SK-N-MC (cell line): ENCODE measurements at regions not wholly inside any gene's neighbourhood (a gene's known extent, or its start where the extent isn't known, plus 50 kb on each side); places are given as distances from the start of the nearest gene placed in this dataset.
"Not testable (repeated sequence)": the region's sequence is repeated elsewhere in the genome, so short reads cannot be mapped to it uniquely, and the experiment has no call there.

Experiments
- DNase-seq: peaks from one replicate; pipeline ENCODE4 v3.0.0-alpha.2; 2011; ENCODE audit warnings: low read depth, low spot score
- H3K27ac ChIP-seq: fragments of 200-600 bp; sonication (generic); 2 replicates; pipeline ENCODE4 v1.5.1; 2016; ENCODE audit warnings: mixed run types
- H3K36me3 ChIP-seq: fragments of 200-600 bp; sonication (generic); 2 replicates; pipeline ENCODE4 v1.6.1; 2017; ENCODE audit warnings: antibody characterized with exemption, low read length, mixed read lengths; ENCODE audit not compliant: insufficient read depth
- H3K4me3 ChIP-seq: fragments of 200-600 bp; sonication (generic); 2 replicates; pipeline ENCODE4 v1.5.1; 2016
- H3K9ac ChIP-seq: fragments of 200-600 bp; sonication (generic); 2 replicates; pipeline ENCODE4 v1.8.0; 2017; ENCODE audit warnings: mixed run types, mixed read lengths; ENCODE audit not compliant: insufficient read length
- H3K9me3 ChIP-seq: fragments of 200-600 bp; sonication (generic); 2 replicates; pipeline ENCODE4 v1.6.1; 2017; ENCODE audit warnings: low read depth, mild to moderate bottlenecking, antibody characterized with exemption, low read length, moderate library complexity, mixed read lengths
- EZH2 ChIP-seq: fragments of 200-600 bp; sonication (generic); IDR thresholded peaks from one replicate; pipeline ENCODE4 v1.6.1; 2017; ENCODE audit warnings: antibody characterized with exemption
- FOXP2 ChIP-seq: optimal IDR thresholded peaks from 2 replicates; pipeline ENCODE3; 2011; ENCODE audit warnings: mild to moderate bottlenecking, moderate library complexity; ENCODE audit not compliant: insufficient read depth; ENCODE audit errors: extremely low read length, control extremely low read depth
- POLR2AphosphoS5 ChIP-seq: IDR thresholded peaks from 2 replicates; pipeline ENCODE4 v1.6.1; 2012; ENCODE audit warnings: mild to moderate bottlenecking, low read depth, low read length, borderline replicate concordance

- Histone ChIP-seq H3K9ac (no peak overlapping the region), H3K4me3 (no peak overlapping the region), H3K27ac (no peak overlapping the region), H3K9me3 (no peaks in the 10 kb centered on the region), H3K36me3 (no peaks in the 10 kb centered on the region)
- no peak for TF ChIP-seq EZH2
- TF ChIP-seq FOXP2, result no peak
- TF ChIP-seq POLR2AphosphoS5, result no peak
- no peak for DNase-seq
Measured at GRCh38 chr20:51126337-51126736, 103.4 kb upstream of the KCNG1 start.

GRCh38 chr20:51125780-51126179, 102.9 kb upstream of the KCNG1 start:
- DNase-seq, result no peak
- Histone ChIP-seq H3K4me3 (no peak overlapping the region), H3K9me3 (no peaks in the 10 kb centered on the region), H3K36me3 (no peaks in the 10 kb centered on the region), H3K9ac (no peak overlapping the region), H3K27ac (no peak overlapping the region)
- TF ChIP-seq EZH2 (no peak), POLR2AphosphoS5 (no peak), FOXP2 (no peak)

GRCh38 chr20:51125105-51125504, 102.2 kb upstream of the KCNG1 start:
- Histone ChIP-seq H3K4me3 (no peak overlapping the region), H3K27ac (no peak overlapping the region), H3K9me3 (no peaks in the 10 kb centered on the region), H3K36me3 (no peaks in the 10 kb centered on the region), H3K9ac (no peak overlapping the region)
- TF ChIP-seq POLR2AphosphoS5 (no peak), EZH2 (no peak), FOXP2 (no peak)
- no peak for DNase-seq

GRCh38 chr20:51123887-51124286, 101.0 kb upstream of the KCNG1 start:
- not testable (repeated sequence) for H3K36me3 ChIP-seq, H3K9me3 ChIP-seq, H3K9ac ChIP-seq, H3K27ac ChIP-seq, H3K4me3 ChIP-seq, DNase-seq

- Histone ChIP-seq H3K4me3 (no peak overlapping the region), H3K9ac (no peak overlapping the region), H3K9me3 (no peaks in the 10 kb centered on the region), H3K27ac (no peak overlapping the region), H3K36me3 (no peaks in the 10 kb centered on the region)
- DNase-seq, result no peak
- TF ChIP-seq POLR2AphosphoS5, result no peak
- TF ChIP-seq FOXP2, result no peak
- TF ChIP-seq EZH2, result no peak
Measured at GRCh38 chr20:51122931-51123658, 100.2 kb upstream of the KCNG1 start.

- H3K9ac ChIP-seq, result no peak overlapping the region
- H3K27ac ChIP-seq, result no peak overlapping the region
- no peak overlapping the region for H3K4me3 ChIP-seq
- TF ChIP-seq FOXP2, result no peak
- H3K36me3 ChIP-seq, result no peaks in the 10 kb centered on the region
- H3K9me3 ChIP-seq, result no peaks in the 10 kb centered on the region
- DNase-seq, result no peak
Measured at GRCh38 chr20:51121901-51122412, 99.0 kb upstream of the KCNG1 start.

- H3K9ac ChIP-seq, result no peak overlapping the region
- DNase-seq, result no peak
- no peak overlapping the region for H3K27ac ChIP-seq
- no peaks in the 10 kb centered on the region for H3K36me3 ChIP-seq
- no peaks in the 10 kb centered on the region for H3K9me3 ChIP-seq
- no peak for TF ChIP-seq EZH2
- no peak for TF ChIP-seq POLR2AphosphoS5
- TF ChIP-seq FOXP2, result no peak
- no peak overlapping the region for H3K4me3 ChIP-seq
Measured at GRCh38 chr20:51121272-51121671, 98.4 kb upstream of the KCNG1 start.

GRCh38 chr20:51120868-51121267, 98.0 kb upstream of the KCNG1 start:
- Histone ChIP-seq H3K9me3 (no peaks in the 10 kb centered on the region), H3K4me3 (no peak overlapping the region), H3K36me3 (no peaks in the 10 kb centered on the region), H3K27ac (no peak overlapping the region), H3K9ac (no peak overlapping the region)
- no peak for DNase-seq
- TF ChIP-seq FOXP2 (no peak), EZH2 (no peak), POLR2AphosphoS5 (no peak)

- H3K36me3 ChIP-seq, result no peaks in the 10 kb centered on the region
- H3K27ac ChIP-seq, result no peak overlapping the region
- no peak overlapping the region for H3K9ac ChIP-seq
- no peak overlapping the region for H3K4me3 ChIP-seq
- no peak for TF ChIP-seq EZH2
- TF ChIP-seq POLR2AphosphoS5, result no peak
- TF ChIP-seq FOXP2, result no peak
- DNase-seq, result no peak
- no peaks in the 10 kb centered on the region for H3K9me3 ChIP-seq
Measured at GRCh38 chr20:51120438-51120837, 97.5 kb upstream of the KCNG1 start.
